NCI-H2171 treated with DMSO at 0.1 percent for 48 hours (cell line): ENCODE measurements at regions not wholly inside any gene's neighbourhood (a gene's known extent, or its start where the extent isn't known, plus 50 kb on each side); places are given as distances from the start of the nearest gene placed in this dataset.

Experiments
- DNase-seq: peaks from one replicate; lab custom pipeline; 2025; lab: John Stamatoyannopoulos, UW

DNA sequence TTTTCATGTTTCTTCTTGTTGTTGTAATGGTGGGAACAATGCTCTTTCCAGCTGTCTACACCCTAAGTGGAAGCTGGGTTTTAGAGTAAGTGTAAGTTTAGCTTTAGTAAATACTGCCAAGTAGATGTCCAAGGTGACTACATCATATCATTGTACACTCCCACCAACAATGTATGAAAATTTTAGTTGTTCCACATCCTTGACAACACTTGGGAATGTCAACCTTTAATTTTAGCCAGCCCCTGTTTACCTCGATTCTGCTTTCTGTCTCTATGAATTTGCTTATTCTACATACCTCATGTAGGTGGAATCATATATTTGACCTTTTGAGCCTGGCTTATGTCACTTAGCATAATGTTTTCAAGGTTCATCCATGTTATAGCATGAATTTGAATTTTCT lies 93.0 kb downstream of the MTPAP start:
- DNase-seq: no peak

DNA sequence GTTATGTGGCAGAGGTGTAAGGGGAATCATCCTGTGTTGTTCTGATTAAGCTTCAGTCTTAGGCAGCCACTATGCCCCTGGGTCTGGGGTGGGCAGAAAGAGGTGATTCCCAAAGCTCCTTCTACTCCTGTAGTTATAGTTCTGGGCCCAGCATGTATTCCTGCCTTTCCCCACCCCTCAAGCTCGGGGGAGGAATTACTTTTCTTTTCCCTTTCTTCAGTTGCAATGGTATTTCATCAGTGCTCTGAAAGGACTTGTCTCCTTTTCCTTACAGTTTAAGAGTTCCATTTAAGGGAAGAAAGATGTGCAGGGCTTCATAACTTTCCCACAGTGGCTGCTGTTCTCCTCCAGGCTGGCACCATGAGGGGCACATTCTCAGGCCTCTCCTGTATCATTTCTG lies 94.2 kb downstream of the MTPAP start:
- DNase-seq: no peak

DNA sequence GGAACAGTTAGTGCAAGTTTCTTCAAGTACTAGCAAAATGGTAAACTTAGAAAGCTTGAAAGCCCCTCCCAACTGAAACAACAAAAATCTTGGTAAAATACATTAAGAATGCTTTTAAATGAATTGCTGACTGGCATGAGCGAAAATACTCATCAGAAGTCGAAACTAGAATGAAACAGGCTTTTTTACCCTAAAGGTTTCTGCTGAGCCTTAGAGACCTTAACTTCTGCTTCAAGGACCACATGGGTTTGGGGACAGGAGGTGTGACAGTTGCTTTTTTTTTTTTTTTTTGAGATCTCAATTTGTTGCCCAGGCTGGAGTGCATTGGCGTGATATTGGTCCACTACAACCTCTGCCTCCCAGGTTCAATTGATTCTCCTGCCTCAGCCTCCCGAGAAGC lies 100.3 kb downstream of the MTPAP start:
- DNase-seq: no peak

DNA sequence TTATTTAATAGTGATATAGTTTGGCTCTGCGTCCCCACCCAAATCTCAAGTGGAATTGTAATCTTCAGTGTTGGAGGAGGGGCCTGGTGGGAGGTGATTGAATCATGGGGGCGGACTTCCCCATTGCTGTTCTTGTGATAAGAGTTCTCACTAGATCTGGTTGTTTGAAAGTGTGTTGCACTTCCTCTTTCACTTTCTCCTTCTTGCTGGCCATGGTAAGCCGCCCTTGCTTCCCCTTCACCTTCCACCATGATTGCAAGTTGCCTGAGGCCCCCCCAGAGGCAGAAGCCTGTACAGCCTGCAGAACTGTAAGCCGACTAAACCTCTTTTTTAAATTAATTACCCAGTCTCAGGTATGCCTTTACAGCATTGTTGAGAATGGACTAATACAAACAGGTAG lies 101.4 kb downstream of the MTPAP start:
- no peak for DNase-seq

DNA sequence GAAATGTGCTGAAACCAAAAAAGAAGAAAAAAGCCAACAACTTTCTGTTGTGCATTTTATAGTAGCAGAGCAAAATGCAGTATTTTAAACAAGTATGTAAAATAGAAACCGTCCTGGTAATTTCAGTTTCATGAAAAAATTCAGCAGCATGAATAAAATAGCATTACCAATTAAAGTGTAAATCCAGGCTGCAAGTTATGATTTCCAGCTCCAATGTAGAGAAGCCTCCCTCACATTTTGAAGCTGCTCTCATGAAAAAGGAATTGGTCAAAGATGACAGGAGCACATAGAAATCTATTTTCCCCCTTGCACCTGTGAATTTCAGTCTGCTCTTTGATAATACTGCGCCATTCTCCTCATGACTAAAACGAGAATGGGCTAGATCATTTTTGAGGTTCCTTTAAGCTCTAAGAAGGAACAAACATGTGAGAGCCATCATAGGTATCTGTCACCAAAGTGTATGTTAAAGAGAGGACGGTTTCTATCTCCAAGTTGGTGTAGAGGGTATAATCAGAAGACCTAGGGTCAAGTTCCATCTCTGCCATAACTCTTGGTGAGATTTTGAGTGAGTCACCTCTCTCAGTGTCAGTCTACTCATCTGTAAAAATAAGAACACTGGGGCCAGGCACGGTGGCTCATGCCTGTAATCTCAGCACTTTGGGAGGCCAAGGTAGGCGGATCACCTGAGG lies 107.5 kb downstream of the MTPAP start:
- DNase-seq: no peak

DNA sequence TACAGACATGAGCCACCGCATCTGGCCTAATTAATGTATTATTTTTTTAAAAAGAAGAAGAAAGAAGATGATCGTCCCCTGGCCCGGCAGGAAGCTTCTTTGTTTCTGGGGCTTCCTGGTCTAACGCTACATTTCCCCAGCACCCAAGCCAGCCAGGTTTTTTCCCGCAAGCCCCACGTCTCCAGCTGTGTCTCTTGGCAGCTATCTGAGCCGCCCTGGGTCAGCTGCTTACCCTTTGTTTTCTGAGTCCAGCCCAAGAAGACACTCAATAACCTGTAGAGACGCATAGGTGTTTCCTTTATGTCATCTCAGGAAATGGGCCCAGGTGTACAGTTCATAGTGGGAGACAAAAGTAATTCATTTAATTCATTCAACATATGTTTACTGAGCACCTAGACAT lies 110.2 kb downstream of the MTPAP start:
- no peak for DNase-seq

DNA sequence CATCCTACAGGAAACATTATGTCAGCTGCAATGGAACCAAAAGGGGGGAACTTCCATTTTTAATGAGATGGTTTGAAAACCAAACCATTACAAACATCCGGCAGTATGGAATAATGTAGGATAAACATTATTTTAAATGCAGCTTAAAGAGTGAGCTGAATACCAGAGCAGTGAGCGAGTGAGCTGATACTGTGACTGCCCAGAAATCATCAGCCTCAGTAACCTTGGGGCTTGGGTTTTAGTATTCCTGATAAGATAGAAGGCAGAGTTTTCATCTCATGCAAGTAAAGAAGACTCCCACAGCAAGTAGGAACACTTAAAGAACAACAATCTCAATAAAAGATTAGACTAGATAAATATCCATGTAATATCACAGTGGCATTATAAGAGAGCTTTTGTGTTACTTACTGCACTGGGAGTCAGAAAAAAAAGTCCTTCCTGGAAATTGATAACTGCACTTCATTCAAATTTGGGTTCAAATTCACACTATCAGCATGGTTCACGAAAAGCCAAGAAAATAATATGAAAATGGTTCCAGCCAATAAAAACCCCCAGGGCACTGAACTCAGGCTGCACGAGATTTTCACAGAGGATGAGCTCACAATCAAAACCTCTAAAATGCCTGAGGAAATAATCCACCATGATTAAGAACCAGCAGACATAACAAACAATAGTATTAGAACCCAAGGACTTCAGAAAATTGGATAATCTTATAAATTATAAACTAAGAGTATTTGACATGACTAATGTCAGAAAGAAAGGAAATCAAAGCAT lies 115.7 kb downstream of the MTPAP start:
- DNase-seq: no peak

DNA sequence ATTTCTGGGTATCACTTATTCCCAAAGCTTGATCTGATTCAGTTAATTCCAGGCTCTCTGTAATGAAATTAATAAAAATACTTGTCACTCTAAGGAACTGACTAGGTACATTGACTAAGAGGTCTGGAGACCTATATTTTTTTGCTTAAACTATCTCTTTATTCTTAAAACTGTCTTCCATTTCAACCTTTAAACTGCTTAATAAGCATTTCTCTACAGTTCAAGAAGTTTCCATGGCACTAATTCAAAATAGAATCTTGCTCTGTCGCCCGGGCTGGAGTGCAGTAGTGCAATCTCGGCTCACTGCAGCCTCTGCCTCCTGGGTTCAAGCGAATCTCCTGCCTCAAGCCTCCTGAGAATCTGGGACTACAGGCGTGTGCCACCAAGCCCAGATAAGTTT lies 117.4 kb downstream of the MTPAP start:
- DNase-seq: no peak

DNA sequence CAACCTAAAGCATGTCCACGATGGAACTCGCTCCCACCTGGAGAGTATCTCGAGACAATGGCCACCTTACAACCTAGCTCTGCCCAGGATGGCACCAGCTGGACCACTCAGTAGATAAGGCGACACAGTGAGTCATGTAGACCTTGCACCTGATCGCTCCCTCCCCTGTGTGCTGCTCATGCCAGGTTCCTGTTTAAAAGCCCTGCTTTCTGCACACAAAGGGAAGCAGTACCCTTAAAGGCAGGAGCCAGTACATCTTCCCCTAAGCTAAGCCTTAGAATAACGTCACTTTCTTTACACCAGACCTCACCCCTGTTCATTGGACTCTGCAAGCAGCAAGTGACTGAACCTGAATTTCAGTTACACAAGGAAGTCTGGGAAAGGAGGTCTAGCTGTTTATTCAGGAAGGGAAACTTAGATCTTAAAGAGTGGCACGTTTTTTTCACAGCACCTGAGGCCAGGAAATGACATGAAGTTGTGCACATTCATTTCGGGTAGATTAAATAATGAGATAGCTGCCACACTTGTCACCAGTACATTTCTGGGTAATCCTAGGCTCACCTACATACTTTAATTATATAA lies 117.9 kb downstream of the MTPAP start:
- no peak for DNase-seq

DNA sequence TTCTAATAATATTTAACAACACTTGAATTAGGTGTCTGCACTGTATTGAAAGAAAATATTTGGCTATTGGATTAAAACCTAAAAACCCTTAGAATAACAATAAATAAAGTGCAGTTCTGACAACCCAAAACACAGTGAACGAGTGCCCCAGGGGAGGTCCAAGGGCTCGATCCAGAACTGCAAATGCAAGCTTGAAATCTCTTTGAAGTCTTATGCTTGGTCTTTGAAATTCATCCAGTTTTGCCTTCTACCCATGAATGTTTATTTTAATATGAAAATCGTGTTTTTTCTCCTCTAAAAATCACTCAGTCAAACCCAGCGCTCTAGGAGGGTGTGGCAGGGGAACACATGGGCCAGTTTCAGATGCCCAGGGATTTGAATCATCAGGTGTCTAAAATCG lies 119.5 kb downstream of the MTPAP start:
- no peak for DNase-seq

DNA sequence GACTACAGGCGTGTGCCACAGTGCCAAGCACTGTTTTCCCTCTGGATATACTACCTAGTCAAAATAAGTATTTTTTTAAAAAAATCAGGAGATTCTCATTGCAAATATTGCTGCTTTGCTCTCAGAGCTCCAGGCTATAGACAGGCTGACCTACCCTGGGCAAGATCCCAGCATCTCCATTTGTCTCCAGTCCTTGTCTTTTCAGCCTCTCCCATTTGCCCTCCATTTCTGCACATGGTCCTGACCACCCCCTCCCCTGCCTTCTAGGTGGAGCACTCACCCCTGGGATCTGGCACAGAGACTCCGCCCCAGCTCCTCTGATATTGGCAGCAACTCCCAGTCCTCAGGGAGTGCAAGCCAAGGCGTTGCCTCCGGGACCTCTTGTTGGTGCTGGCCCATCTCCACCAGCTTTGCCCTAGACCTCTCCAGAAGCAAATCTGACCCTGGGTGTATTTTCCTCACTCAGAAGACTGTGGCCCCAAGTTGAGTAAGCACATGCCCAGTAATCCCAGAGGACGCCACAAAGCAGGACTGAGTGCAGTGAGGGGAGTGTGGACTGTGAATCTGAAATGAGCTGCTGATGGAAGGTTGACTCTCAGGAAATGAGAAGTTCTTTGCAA lies 120.6 kb downstream of the MTPAP start:
- no peak for DNase-seq

DNA sequence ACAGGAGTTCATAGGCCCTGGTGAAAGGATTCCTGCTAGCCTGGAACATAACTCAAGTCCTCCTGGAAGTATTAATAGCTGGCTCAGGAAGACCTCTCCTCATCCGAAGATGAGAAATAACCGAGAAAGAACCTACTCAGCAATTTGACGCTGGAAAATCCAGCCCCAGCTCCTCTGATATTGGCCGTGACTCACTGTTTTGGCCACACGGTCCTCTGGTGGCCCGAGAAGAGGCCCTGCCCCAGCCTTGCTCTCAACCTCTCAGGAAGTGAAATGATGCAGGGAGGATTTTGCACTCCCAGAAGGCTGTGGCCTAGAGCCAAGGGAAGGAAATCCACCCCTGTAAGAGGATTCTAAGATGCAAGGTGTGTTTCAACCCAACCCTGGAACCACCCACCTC lies 121.6 kb downstream of the MTPAP start:
- DNase-seq: no peak

DNA sequence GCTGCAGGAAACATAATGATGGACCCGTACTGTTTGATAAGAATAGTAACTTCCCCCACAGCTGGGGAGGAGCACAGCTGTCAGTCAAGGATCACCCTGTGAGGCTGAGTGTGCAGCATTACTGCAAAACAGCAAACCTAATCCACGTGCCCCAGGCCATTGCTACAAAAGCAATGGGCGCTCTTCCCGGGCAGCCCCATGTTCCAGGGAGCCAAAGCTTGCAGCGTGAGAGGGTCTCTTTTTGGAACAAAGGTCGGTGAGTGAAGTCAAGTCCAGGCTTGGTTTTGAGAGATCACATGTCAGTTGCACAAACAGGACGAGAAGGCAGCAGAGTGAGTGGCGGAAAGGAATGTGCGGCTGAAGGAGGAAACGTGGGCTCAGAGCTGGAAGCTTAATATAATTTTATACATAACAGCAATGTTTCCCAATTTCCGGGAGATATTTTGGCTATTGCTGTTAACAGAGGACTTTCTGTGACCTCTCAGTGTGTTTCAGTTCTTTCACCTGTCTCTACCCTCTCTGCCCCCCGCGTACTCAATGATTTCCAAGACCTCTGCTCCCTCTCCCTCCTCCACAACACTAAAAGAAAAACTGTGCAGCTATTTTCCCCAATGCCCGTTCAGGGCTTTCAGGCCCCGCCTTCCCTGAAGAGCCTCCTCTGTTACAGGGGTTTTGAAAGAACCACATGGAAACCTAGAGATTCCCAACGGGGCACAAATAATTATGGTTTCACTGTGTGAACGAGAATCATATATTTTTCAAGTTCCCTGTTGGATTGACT lies 128.9 kb downstream of the MTPAP start:
- DNase-seq: peak; percentile 3

DNA sequence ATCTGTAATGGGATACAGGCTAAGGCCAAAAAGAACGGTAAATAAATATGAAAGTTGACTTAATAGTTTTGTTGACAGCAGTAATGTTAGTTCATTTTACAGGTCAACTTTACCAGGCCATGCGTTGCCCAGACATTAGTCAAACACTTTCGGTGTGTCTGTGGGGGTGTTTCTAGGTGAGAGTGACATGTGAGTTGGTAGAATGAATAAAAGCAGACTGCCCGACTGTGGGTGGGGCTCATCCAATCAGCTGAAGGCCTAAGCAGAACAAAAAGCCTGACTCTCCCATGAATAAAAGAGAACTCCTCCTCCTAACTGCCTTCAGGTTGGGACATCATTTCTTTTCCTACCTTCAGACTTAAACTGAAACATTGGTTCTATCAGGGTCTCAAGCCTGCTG lies 132.3 kb downstream of the MTPAP start:
- DNase-seq: no peak

DNA sequence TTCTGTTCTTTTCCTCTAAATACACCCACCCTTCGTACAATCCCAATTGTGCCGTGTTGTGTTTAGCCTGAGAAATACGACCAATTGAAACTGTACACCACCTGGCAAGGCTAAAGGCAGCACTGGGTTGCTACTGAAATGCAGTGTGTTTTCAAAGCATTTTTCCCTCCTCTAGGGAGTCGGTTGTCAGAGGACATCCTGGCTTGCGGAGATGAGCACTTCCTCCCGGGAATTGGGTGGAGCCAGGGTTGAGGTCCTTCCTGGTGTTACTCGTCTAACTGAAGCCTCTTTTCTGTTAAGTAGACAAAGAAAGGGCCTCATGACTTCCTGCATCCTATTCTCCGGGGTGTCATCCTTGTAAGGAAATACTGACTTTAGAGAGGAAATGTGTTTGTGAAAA lies 133.5 kb downstream of the MTPAP start:
- DNase-seq: peak; percentile 45

DNA sequence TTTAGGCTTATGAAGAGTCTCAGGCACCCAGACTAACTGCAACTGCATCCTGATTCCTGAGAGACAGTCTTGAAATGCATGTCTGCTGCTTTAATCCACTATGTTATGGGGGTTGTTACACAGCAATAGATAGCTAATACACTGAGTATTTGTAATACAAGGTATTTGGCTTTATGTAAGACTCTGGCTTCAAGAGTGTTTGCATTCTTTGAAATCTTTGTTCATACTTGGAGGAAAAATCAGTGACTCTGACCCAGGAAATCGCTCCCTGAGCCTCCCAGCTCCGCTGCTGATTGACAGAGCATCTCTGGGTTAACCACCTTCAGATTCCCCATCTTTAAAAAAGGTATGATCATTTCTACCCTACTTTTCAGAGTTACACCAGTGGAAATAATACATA lies 133.9 kb downstream of the MTPAP start:
- no peak for DNase-seq

DNA sequence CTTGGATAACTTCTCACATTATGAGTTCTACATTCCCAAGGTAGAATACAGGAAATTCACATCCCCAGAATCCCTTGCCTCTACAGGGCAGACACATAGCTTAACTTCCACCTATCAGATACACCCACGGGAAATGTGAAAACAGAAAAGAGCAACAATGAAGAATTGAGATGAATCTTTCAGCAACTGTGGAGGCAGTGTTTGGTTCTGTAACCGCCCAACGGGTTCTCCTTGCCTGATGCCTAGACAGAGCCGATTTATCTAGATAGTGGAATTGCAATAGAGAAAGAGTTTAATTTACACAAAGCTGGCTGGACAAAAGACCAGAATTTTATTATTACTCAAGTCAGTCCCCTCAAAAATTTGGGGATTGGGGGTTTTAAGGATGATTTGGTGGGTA lies 138.8 kb downstream of the MTPAP start:
- DNase-seq: no peak

DNA sequence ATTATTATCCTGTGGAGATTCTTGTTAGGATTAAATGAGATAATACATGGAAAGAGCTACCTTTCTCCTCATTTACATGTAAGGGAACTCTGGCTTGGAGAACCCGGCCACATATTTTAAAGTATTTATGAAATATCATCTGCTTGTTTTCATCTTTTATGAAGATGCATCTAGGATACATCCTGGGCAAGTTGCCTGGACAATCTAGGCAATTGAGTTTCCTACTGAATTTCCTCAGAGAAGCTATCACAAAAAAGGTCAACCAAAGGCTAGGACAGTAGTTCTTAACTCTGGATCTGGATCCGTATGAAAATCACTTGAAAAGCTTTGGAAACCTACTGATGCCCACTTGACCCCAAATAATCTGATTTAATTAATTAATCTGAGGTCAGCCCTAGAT lies 140.7 kb downstream of the MTPAP start:
- DNase-seq: no peak

DNA sequence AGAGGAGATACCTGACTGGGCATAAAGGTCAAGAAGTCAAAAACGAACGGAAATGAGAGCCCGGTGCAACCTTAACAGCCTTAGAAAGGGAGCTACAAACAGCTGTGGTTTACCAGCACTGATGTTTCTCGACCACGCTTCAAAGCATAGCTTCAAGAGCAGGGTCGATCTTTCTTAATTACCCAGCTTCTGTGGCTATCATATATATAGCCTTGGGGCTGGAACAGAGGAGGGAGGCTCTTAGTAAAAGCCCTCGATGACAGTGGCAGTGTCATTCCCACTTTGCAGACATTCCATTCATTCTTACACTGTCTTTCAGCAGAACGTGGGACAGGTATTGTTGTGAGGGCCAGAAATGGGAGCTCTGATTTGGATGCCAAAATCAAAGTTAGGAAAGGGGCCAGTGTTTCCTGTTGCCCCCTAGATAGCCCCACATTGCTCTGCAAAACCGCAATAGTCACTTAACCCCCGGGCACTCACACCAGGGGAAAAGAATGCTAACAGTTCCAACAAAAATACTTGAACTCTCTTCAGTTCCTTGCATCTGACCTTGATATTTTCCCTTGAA lies 141.5 kb downstream of the MTPAP start:
- no peak for DNase-seq

DNA sequence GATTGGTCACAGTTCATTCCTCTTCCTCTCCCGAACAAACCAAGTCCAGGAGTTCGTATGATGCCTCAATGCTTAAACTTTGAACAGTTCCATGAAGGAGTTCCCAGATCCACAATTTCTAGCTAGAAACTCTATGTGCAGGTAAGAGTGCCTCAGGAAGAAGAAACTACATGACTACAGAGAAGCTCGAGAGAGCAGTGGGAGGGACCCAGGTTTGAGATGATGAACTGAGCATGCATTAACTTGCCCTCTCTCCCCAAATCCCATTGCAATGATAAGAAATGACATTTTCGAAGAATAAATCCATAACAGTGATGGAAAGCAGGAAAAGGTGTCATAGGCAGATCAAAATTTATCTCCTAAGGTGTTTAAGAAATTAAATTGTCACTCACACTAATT lies 140.6 kb upstream of the JCAD start:
- no peak for DNase-seq

DNA sequence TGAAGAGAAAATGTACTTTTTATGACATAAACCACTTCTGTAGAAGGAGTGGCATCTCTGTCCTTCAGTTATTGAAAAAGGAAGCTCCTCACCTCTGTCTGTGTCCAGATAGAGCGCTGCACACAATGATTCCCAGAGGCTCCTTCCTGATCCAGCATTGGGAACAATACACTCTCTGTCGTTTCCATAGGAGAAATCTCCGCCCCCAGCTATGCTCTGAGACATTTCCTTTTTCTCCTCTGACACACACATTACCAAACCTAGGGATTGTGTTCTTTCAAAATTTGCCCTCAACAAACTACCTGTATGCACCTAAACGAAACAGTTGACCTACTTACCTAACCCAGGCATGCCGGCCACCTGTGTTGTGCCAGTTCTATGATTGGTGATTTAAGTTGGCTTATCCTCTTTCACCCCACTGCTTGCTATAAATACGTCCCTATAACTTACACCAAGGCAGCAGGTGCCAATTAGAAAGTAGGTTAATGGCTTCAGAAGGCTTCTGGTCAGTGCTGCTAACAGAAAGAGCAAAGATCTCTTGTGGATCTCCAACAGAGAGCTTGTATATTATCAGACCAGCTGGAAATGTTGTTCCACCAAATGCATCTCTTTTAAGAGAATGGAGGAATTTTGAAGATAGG lies 140.1 kb upstream of the JCAD start:
- no peak for DNase-seq
